ENCODE measurements at regions not wholly inside any gene's neighbourhood (a gene's known extent, or its start where the extent isn't known, plus 50 kb on each side); places are given as distances from the start of the nearest gene placed in this dataset.

GRCh38 chr18:25787276-25787675 is 303.1 kb downstream of the SS18 start:
- TF ChIP-seq EP300 (IDR thresholded peaks at IDR 0.05) (no peak), CTCF (IDR thresholded peaks at IDR 0.05) (no peak)

All from ovary (tissue), 3 donors.